BJ (cell line): ENCODE measurements at regions not wholly inside any gene's neighbourhood (a gene's known extent, or its start where the extent isn't known, plus 50 kb on each side); places are given as distances from the start of the nearest gene placed in this dataset.
"Not testable (repeated sequence)": the region's sequence is repeated elsewhere in the genome, so short reads cannot be mapped to it uniquely, and the experiment has no call there.

Experiments
- CTCF ChIA-PET: fragments of 350-600 bp; formaldehyde crosslinking; extraction: SDS; loops from one replicate; lab custom pipeline; 2021; ENCODE audit warnings: antibody characterized with exemption, inconsistent platforms; lab: Yijun Ruan, JAX
- POLR2A ChIA-PET: fragments of 300-600 bp; sonication (Branson Sonifier 250); formaldehyde crosslinking; extraction: SDS; loops from one replicate; lab custom pipeline; 2021; ENCODE audit warnings: antibody characterized with exemption; lab: Charles Lee
- DNase-seq: peaks from one replicate; pipeline ENCODE4 v3.0.0-alpha.2; 2011; ENCODE audit warnings: low read depth
- H3K27me3 ChIP-seq: 2 replicates; pipeline ENCODE4 v1.6.0; 2011; ENCODE audit warnings: low read length; ENCODE audit not compliant: control insufficient read depth, insufficient read depth
- H3K36me3 ChIP-seq: 2 replicates; pipeline ENCODE4 v1.5.1; 2011; ENCODE audit warnings: low read length; ENCODE audit not compliant: control insufficient read depth, insufficient read depth
- H3K4me3 ChIP-seq: 2 replicates; pipeline ENCODE4 v1.5.1; 2011; ENCODE audit warnings: low read depth, mild to moderate bottlenecking, control low read depth, low read length
- TF ChIP-seq, protein P1 (sequence below): IDR thresholded peaks from 2 replicates; pipeline ENCODE4 v1.5.1; 2011; ENCODE audit warnings: low read depth, mild to moderate bottlenecking, control low read depth, inconsistent platforms, low read length, moderate library complexity; ENCODE audit not compliant: insufficient read depth

- ChIA-PET CTCF (no interaction called here), POLR2A (no interaction called here)
- TF ChIP-seq, protein P1, sequence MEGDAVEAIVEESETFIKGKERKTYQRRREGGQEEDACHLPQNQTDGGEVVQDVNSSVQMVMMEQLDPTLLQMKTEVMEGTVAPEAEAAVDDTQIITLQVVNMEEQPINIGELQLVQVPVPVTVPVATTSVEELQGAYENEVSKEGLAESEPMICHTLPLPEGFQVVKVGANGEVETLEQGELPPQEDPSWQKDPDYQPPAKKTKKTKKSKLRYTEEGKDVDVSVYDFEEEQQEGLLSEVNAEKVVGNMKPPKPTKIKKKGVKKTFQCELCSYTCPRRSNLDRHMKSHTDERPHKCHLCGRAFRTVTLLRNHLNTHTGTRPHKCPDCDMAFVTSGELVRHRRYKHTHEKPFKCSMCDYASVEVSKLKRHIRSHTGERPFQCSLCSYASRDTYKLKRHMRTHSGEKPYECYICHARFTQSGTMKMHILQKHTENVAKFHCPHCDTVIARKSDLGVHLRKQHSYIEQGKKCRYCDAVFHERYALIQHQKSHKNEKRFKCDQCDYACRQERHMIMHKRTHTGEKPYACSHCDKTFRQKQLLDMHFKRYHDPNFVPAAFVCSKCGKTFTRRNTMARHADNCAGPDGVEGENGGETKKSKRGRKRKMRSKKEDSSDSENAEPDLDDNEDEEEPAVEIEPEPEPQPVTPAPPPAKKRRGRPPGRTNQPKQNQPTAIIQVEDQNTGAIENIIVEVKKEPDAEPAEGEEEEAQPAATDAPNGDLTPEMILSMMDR: no peak
- H3K36me3 ChIP-seq: no peaks in the 10 kb centered on the region
- no peak overlapping the region for H3K4me3 ChIP-seq
- no peak for DNase-seq
- H3K27me3 ChIP-seq: peaks cover 20% of the 10 kb centered on the region
Observed at GRCh38 chr1:217133092-217133491, 409.9 kb upstream of the ESRRG start.

DNA sequence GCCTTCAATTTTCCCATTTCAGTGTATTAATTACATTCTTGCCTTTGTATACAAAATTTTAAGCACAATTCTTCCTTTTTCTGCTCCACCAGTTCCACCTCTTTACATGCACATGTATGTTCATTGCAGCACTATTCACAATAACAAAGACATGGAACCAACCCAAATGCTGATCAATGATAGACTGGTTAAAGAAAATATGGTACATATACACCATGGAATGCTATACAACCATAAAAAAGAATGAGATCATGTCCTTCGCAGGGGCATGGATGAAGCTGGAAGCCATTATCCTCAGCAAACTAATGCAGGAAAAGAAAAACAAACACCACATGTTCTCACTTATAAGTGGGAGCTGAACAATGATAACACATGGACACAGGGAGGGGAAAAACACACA, 400.1 kb upstream of the ESRRG start:
- POLR2A ChIA-PET, H3K36me3 ChIP-seq, H3K4me3 ChIP-seq, H3K27me3 ChIP-seq, DNase-seq, CTCF ChIA-PET: not testable (repeated sequence)

DNA sequence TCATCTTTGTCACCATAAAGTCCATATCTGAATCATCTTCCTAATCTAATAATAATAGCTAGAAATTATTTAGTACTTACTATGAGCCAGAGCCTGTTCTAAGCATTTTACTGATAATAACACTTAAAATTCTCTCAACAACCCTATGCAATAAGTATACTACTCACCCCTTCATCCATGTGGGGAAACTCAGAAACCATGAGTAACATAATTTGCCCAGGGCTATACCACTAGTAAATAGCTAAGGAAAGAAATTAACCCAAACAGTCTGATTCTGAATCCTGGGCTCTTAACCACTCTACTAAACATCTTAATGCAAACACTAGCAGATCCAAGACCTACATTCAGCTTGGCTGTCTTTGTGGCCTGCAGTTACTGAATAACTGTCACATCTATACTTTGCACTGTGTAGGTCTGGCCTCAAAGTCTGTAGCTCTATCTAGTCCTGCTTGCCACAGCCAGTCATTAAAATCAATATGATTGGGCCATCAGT, 394.8 kb upstream of the ESRRG start:
- Histone ChIP-seq H3K36me3 (no peaks in the 10 kb centered on the region), H3K27me3 (no peaks in the 10 kb centered on the region), H3K4me3 (no peak overlapping the region)
- ChIA-PET CTCF (no interaction called here), POLR2A (no interaction called here)
- no peak for DNase-seq
- TF ChIP-seq, protein P1: no peak

DNA sequence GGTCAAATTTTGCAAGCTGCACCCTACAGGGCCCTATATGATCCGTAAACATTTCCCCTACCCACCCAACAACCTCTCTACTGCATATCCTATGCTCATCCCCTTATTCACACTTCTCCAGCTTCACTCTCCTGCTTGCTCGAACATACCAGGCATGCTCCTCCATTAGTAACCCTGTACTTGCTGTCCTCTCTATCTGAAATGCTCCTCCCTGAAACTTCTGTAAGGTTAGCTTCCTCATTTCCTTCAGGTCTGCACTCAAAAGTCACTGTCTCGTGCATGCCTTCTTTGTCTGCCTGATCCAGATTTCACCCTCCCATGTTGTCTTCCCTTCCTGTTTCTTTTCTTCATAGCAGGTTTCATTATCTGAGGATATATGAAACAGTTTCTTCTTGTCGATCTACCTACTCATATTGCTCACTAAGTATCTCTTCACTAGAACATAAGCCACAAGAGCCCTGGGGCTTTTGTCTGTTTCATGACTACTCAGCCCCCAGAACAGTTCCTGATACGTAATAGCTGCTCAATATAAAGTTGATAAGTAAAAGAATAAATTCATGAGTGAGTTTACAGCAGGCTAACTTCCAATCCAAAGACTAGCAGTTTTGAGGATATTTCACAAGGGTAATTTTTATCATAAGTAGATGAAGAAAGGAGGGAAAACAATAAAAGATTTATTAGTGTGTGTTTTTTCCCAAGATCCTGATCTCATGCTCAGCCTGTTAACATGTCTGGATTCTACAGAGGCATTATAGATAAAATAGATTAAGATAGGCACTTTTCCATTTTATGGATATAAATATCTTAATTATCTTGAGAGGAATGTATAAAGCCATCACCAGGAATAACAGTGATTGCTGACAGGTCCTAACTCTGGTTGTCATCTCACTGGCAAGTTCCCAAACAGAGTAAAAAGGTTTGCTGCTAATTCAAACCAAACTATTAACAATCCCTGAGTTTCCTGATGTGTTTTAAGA, 392.5 kb upstream of the ESRRG start:
- POLR2A ChIA-PET: no interaction called here
- H3K27me3 ChIP-seq: no peaks in the 10 kb centered on the region
- CTCF ChIA-PET: no interaction called here
- H3K36me3 ChIP-seq: no peaks in the 10 kb centered on the region
- H3K4me3 ChIP-seq: no peak overlapping the region
- no peak for DNase-seq
- TF ChIP-seq, protein P1: no peak

- Histone ChIP-seq H3K27me3 (no peaks in the 10 kb centered on the region), H3K36me3 (no peaks in the 10 kb centered on the region), H3K4me3 (no peak overlapping the region)
- ChIA-PET CTCF (no interaction called here), POLR2A (no interaction called here)
- TF ChIP-seq, protein P1: no peak
- no peak for DNase-seq
Observed at GRCh38 chr1:217109928-217110327, 386.7 kb upstream of the ESRRG start.
